ENCODE measurements at regions not wholly inside any gene's neighbourhood (a gene's known extent, or its start where the extent isn't known, plus 50 kb on each side); places are given as distances from the start of the nearest gene placed in this dataset.

- Histone ChIP-seq H3K9me3 (replicated peaks; ENCODE audit: control insufficient read depth, insufficient read depth, low read length) (no peaks in the 10 kb centered on the region), H3K4me3 (no peak overlapping the region), H3K27me3 (replicated peaks in 1 of 2; ENCODE audit: control insufficient read depth in 2 of 2, insufficient read depth in 2 of 2, low read length in 1 of 2) (no peaks in the 10 kb centered on the region), H3K9ac (ENCODE audit: control insufficient read depth, insufficient read depth, low read length) (no peak overlapping the region), H3K36me3 (ENCODE audit: control insufficient read depth in 2 of 2, insufficient read depth in 2 of 2, low read length in 1 of 2) (no peaks in the 10 kb centered on the region), H3K27ac (ENCODE audit: control insufficient read depth, insufficient read depth) (no peak overlapping the region), H3K4me1 (ENCODE audit: control insufficient read depth, insufficient read depth, low read length) (no peaks in the 10 kb centered on the region), H2AFZ (ENCODE audit: control insufficient read depth, low read depth, low read length) (no peak overlapping the region), H4K20me1 (ENCODE audit: control insufficient read depth, insufficient read depth) (no peaks in the 10 kb centered on the region), H3K79me2 (ENCODE audit: control insufficient read depth, insufficient read depth, low read length) (no peaks in the 10 kb centered on the region), H3K4me2 (ENCODE audit: control insufficient read depth, insufficient read depth) (no peak overlapping the region)
- DNase-seq (ENCODE audit: low read depth, low spot score) (no peak), ATAC-seq (peak; percentile 52), FAIRE-seq (no peak)
- ChIA-PET POLR2A (no interaction called here), RAD21 (ENCODE audit: unreplicated experiment) (no interaction called here), SMC1A (ENCODE audit: uncharacterized antibody, unreplicated experiment) (no interaction called here), CTCF (no interaction called here)
- in situ Hi-C loops (cut with MboI), result no loop called here
- no TSS peak for BruUV-seq (replicated peaks)
- intact Hi-C loops (cut with micrococcal nuclease; ENCODE audit: unreplicated experiment), result no loop called here
- WGBS (ENCODE audit: insufficient coverage, insufficient replicate concordance, low lambda C conversion rate, missing lambda C conversion rate), result 7% methylated on average over 3 of the region's 3 CpGs
- TF ChIP-seq NR2C2 (IDR thresholded peaks at IDR 0.05; ENCODE audit: borderline replicate concordance, control insufficient read depth, insufficient read length, low read depth) (no peak), NR2C1 (IDR thresholded peaks at IDR 0.05) (no peak), STAT1 (conservative IDR thresholded peaks at IDR 0.05) (no peak), SIX5 (IDR thresholded peaks at IDR 0.05; ENCODE audit: low read depth, low read length, severe bottlenecking) (no peak), RELB (IDR thresholded peaks at IDR 0.05; ENCODE audit: low read depth) (no peak), CEBPB (IDR thresholded peaks at IDR 0.05; ENCODE audit: borderline replicate concordance in 1 of 2, low read depth in 2 of 2, low read length in 2 of 2) (no peak), MAX (IDR thresholded peaks at IDR 0.05; ENCODE audit: low read depth, low read length) (no peak), CUX1 (IDR thresholded peaks at IDR 0.05; ENCODE audit: insufficient replicate concordance, low read depth, low read length) (no peak), ZNF622 (IDR thresholded peaks at IDR 0.05) (no peak), GABPA (IDR thresholded peaks at IDR 0.05; ENCODE audit: low read depth) (no peak), WRNIP1 (IDR thresholded peaks at IDR 0.05; ENCODE audit: borderline replicate concordance, low read depth, low read length) (no peak), IKZF2 (IDR thresholded peaks at IDR 0.05) (no peak), RBBP5 (conservative IDR thresholded peaks at IDR 0.05) (no peak), DPF2 (IDR thresholded peaks at IDR 0.05) (no peak)
Measured at GRCh38 chr4:178314287-178314686, 872.0 kb upstream of the AGA start.

Measured in GM12878 (cell line).